Activated B cell treated with CpG ODN at 0.5 μM for 24 hours (primary cell): ENCODE measurements at regions not wholly inside any gene's neighbourhood (a gene's known extent, or its start where the extent isn't known, plus 50 kb on each side); places are given as distances from the start of the nearest gene placed in this dataset.

ENCODE experiments used
- ATAC-seq: fragments of 200-7000 bp; cut with Tn5 transposase; one replicate; pipeline ENCODE4 v1.10.0; 2021; ENCODE audit warnings: low read depth, mild to moderate bottlenecking, moderate library complexity
- CTCF ChIA-PET: fragments of 350-600 bp; sonication (Branson Sonifier 250); formaldehyde crosslinking; loops from one replicate; lab custom pipeline; 2021; ENCODE audit warnings: antibody characterized with exemption; lab: Charles Lee
- POLR2A ChIA-PET: fragments of 350-600 bp; sonication (Branson Sonifier 250); formaldehyde crosslinking; loops from one replicate; lab custom pipeline; 2021; ENCODE audit warnings: antibody characterized with exemption; lab: Charles Lee
- DNase-seq: peaks from one replicate; pipeline ENCODE4 v3.0.0; 2022
- H3K27ac Mint-ChIP-seq: one replicate; pipeline ENCODE4 v1.8.0; 2020; ENCODE audit warnings: mixed read lengths
- H3K27me3 Mint-ChIP-seq: one replicate; pipeline ENCODE4 v1.8.0; 2021; ENCODE audit warnings: mixed read lengths
- H3K36me3 Mint-ChIP-seq: one replicate; pipeline ENCODE4 v1.8.0; 2021; ENCODE audit warnings: low read depth, mixed read lengths
- H3K4me1 Mint-ChIP-seq: one replicate; pipeline ENCODE4 v1.8.0; 2021; ENCODE audit warnings: mixed read lengths
- H3K4me3 Mint-ChIP-seq: one replicate; pipeline ENCODE4 v1.8.0; 2020; ENCODE audit warnings: mild to moderate bottlenecking, mixed read lengths
- H3K9me3 Mint-ChIP-seq: one replicate; pipeline ENCODE4 v1.8.0; 2020; ENCODE audit warnings: mixed read lengths
- CTCF ChIP-seq: fragments of 200-600 bp; IDR thresholded peaks from one replicate; pipeline ENCODE4 v1.8.0; 2022; ENCODE audit warnings: antibody characterized with exemption, mild to moderate bottlenecking
- intact Hi-C: fragments of 100-400 bp; cut with micrococcal nuclease; formaldehyde crosslinking; loops from one replicate; pipeline ENCODE4 v1.15.1; 2024

- TF ChIP-seq CTCF, result no peak
- Mint-ChIP-seq H3K36me3 (no peaks in the 10 kb centered on the region), H3K9me3 (peaks cover 6% of the 10 kb centered on the region), H3K4me1 (no peaks in the 10 kb centered on the region), H3K27me3 (no peaks in the 10 kb centered on the region), H3K27ac (no peak overlapping the region), H3K4me3 (no peak overlapping the region)
- ChIA-PET CTCF (no interaction called here), POLR2A (no interaction called here)
- DNase-seq, result no peak
- no peak for ATAC-seq
- intact Hi-C loops, result no loop called here
Observed at GRCh38 chr14:85263916-85264675, 265.8 kb upstream of the FLRT2 start.

GRCh38 chr14:85273099-85273677 is 256.8 kb upstream of the FLRT2 start:
- no peak for DNase-seq
- Mint-ChIP-seq H3K36me3 (no peaks in the 10 kb centered on the region), H3K27me3 (no peaks in the 10 kb centered on the region), H3K4me3 (no peak overlapping the region), H3K4me1 (no peaks in the 10 kb centered on the region), H3K9me3 (peaks cover 2% of the 10 kb centered on the region), H3K27ac (no peak overlapping the region)
- ATAC-seq, result no peak
- intact Hi-C loops, result no loop called here
- POLR2A ChIA-PET, result no interaction called here
- TF ChIP-seq CTCF, result no peak
- CTCF ChIA-PET, result no interaction called here

GRCh38 chr14:85273952-85274351 is 256.0 kb upstream of the FLRT2 start:
- no peaks in the 10 kb centered on the region for H3K4me1 Mint-ChIP-seq
- ChIA-PET POLR2A (no interaction called here), CTCF (no interaction called here)
- H3K4me3 Mint-ChIP-seq, result no peak overlapping the region
- TF ChIP-seq CTCF, result no peak
- intact Hi-C loops, result no loop called here
- H3K36me3 Mint-ChIP-seq, result no peaks in the 10 kb centered on the region
- DNase-seq (no peak), ATAC-seq (no peak)
- no peaks in the 10 kb centered on the region for H3K27me3 Mint-ChIP-seq
- peaks cover 5% of the 10 kb centered on the region for H3K9me3 Mint-ChIP-seq
- H3K27ac Mint-ChIP-seq, result no peak overlapping the region

- no peak overlapping the region for H3K27ac Mint-ChIP-seq
- no peak for DNase-seq
- no peak for ATAC-seq
- H3K36me3 Mint-ChIP-seq, result no peaks in the 10 kb centered on the region
- CTCF ChIA-PET, result no interaction called here
- no peaks in the 10 kb centered on the region for H3K4me1 Mint-ChIP-seq
- no peak for TF ChIP-seq CTCF
- POLR2A ChIA-PET, result no interaction called here
- no peaks in the 10 kb centered on the region for H3K27me3 Mint-ChIP-seq
- no peak overlapping the region for H3K4me3 Mint-ChIP-seq
- intact Hi-C loops, result no loop called here
- peaks cover 5% of the 10 kb centered on the region for H3K9me3 Mint-ChIP-seq
Observed at GRCh38 chr14:85276161-85276978, 253.6 kb upstream of the FLRT2 start.

- no peak for ATAC-seq
Observed at GRCh38 chr14:85276979-85277228, 253.0 kb upstream of the FLRT2 start.

More at GRCh38 chr14:85276979-85277228, 253.0 kb upstream of the FLRT2 start:
- no peak for DNase-seq
- ChIA-PET POLR2A (no interaction called here), CTCF (no interaction called here)
- Mint-ChIP-seq H3K9me3 (peaks cover 5% of the 10 kb centered on the region), H3K27ac (no peak overlapping the region), H3K4me3 (no peak overlapping the region), H3K27me3 (no peaks in the 10 kb centered on the region), H3K4me1 (no peaks in the 10 kb centered on the region), H3K36me3 (no peaks in the 10 kb centered on the region)
- intact Hi-C loops, result no loop called here
- TF ChIP-seq CTCF, result no peak
